T-cell (primary cell): ENCODE measurements at regions not wholly inside any gene's neighbourhood (a gene's known extent, or its start where the extent isn't known, plus 50 kb on each side); places are given as distances from the start of the nearest gene placed in this dataset.

ENCODE experiments used
- ATAC-seq, 4 experiments: fragments of 200-7000 bp in 3 of 4; fragments of 150-1000 bp in 1 of 4; cut with Tn5 transposase; replicated peaks in 1 of 4; 1 replicate in 3 of 4; 2 replicates in 1 of 4; pipeline ENCODE4 v1.10.0; 2021; ENCODE audit warnings: moderate library complexity in 3 of 4, mild to moderate bottlenecking in 2 of 4, moderate number of reproducible peaks in 1 of 4
- CTCF ChIA-PET, 2 donors: fragments of 300-600 bp; sonication (Branson Sonifier 250); formaldehyde crosslinking; loops; one replicate each; lab custom pipeline; 2022; ENCODE audit warnings: antibody characterized with exemption in 2 of 2; lab: Charles Lee
- POLR2A ChIA-PET, 2 donors: fragments of 300-600 bp; sonication (Branson Sonifier 250); formaldehyde crosslinking; loops; one replicate each; lab custom pipeline; 2022; ENCODE audit warnings: antibody characterized with exemption in 2 of 2; lab: Charles Lee
- DNase-seq, 35 experiments: peaks; one replicate each; pipeline versions ENCODE4 v3.0.0 to v3.0.0-alpha.2; 2013 to 2023
- H3K27ac ChIP-seq: one replicate; pipeline ENCODE4 v1.5.1; 2013; ENCODE audit warnings: low read length
- H3K27me3 ChIP-seq, 2 experiments: replicated peaks in 1 of 2; 1 replicate in 1 of 2; 2 replicates in 1 of 2; pipeline versions ENCODE4 v1.6.1 to v1.7.0; 2013; ENCODE audit warnings: low read length in 1 of 2, mixed read lengths in 1 of 2; ENCODE audit not compliant: control insufficient read depth in 2 of 2, insufficient read depth in 2 of 2; ENCODE audit errors: extremely low read depth in 1 of 2
- H3K36me3 ChIP-seq, 2 donors: 1 replicate in 1 of 2; 2 replicates in 1 of 2; pipeline versions ENCODE4 v1.6.1 to v1.7.0; 2013; ENCODE audit warnings: low read length in 1 of 2; ENCODE audit not compliant: control insufficient read depth in 2 of 2, insufficient read depth in 1 of 2; ENCODE audit errors: extremely low read depth in 1 of 2
- H3K4me1 ChIP-seq, 2 experiments: 1 replicate in 1 of 2; 2 replicates in 1 of 2; pipeline versions ENCODE4 v1.6.1 to v1.7.0; 2013; ENCODE audit warnings: low read length in 2 of 2, mixed read lengths in 1 of 2; ENCODE audit not compliant: insufficient read depth in 2 of 2, control insufficient read depth in 1 of 2; ENCODE audit errors: extremely low read depth in 1 of 2
- H3K4me3 ChIP-seq, 2 donors: 1 replicate in 1 of 2; 2 replicates in 1 of 2; pipeline versions ENCODE4 v1.5.1 to v1.7.0; 2013; ENCODE audit warnings: mild to moderate bottlenecking in 2 of 2, low read length in 1 of 2, moderate library complexity in 1 of 2; ENCODE audit not compliant: control insufficient read depth in 1 of 2; ENCODE audit errors: extremely low read depth in 1 of 2
- H3K9me3 ChIP-seq: 2 replicates; pipeline ENCODE4 v1.7.0; 2013
- H3K27ac Mint-ChIP-seq, 2 donors: one replicate each; pipeline ENCODE4 v1.8.0; 2020 to 2021; ENCODE audit warnings: mild to moderate bottlenecking in 2 of 2, mixed read lengths in 2 of 2
- H3K27me3 Mint-ChIP-seq, 2 donors: one replicate each; pipeline ENCODE4 v1.8.0; 2021 to 2022; ENCODE audit warnings: mixed read lengths in 2 of 2
- H3K36me3 Mint-ChIP-seq: one replicate; pipeline ENCODE4 v1.8.0; 2021; ENCODE audit warnings: mixed read lengths
- H3K4me1 Mint-ChIP-seq, 3 donors: one replicate each; pipeline ENCODE4 v1.8.0; 2020 to 2022; ENCODE audit warnings: mixed read lengths in 3 of 3, mild to moderate bottlenecking in 1 of 3
- H3K4me3 Mint-ChIP-seq, 3 donors: one replicate each; pipeline ENCODE4 v1.8.0; 2020 to 2022; ENCODE audit warnings: mild to moderate bottlenecking in 3 of 3, mixed read lengths in 3 of 3, moderate library complexity in 3 of 3
- H3K9me3 Mint-ChIP-seq, 3 donors: one replicate each; pipeline ENCODE4 v1.8.0; 2020 to 2022; ENCODE audit warnings: mixed read lengths in 3 of 3
- WGBS: methylation state at CpG from one replicate; pipeline ENCODE4 v1.1.5; 2013; ENCODE audit warnings: missing lambda C conversion rate; ENCODE audit not compliant: insufficient coverage; 5-methylcytosine and 5-hydroxymethylcytosine counted together

DNA sequence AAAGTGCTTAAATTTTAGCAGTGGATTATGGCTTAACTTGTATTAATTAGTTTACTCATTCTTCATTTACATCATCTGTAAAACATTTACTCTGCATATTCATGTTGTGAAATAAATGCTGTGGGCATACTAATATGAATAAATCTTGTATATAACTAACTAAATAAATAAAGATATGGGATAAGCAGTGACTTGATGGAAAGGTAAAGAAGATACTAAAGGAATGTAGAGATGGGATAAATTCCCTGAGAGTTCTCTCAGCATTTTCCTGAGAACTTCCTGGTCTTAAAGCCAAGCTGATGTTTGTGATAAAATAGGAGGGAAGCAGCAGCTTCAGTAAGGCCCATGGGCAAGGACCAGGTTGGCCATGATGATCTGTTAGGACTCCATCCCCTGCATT is 652.1 kb downstream of the RNF144B start:
- H3K9me3 Mint-ChIP-seq = peaks cover 3 to 4% (median 3%) of the 10 kb centered on the region in 3 donors
- ChIA-PET CTCF (interaction anchor here in 1 of 2 donors (0.6 kb wide), 1 partner anchor 10 kb away, joined by 6 read pairs; no protein-coding TSS in a partner anchor), POLR2A (no interaction called here)
- H3K27ac Mint-ChIP-seq = no peak overlapping the region
- H3K36me3 Mint-ChIP-seq = no peaks in the 10 kb centered on the region
- ATAC-seq = no peak
- H3K4me1 ChIP-seq = no peaks in the 10 kb centered on the region
- H3K27me3 ChIP-seq = no peaks in the 10 kb centered on the region
- no peaks in the 10 kb centered on the region for H3K27me3 Mint-ChIP-seq
- no peak overlapping the region for H3K27ac ChIP-seq
- no peak overlapping the region for H3K4me3 Mint-ChIP-seq
- no peaks in the 10 kb centered on the region for H3K4me1 Mint-ChIP-seq
- DNase-seq = no peak
- no peaks in the 10 kb centered on the region for H3K36me3 ChIP-seq
- no peak overlapping the region for H3K4me3 ChIP-seq
- H3K9me3 ChIP-seq = no peaks in the 10 kb centered on the region

DNA sequence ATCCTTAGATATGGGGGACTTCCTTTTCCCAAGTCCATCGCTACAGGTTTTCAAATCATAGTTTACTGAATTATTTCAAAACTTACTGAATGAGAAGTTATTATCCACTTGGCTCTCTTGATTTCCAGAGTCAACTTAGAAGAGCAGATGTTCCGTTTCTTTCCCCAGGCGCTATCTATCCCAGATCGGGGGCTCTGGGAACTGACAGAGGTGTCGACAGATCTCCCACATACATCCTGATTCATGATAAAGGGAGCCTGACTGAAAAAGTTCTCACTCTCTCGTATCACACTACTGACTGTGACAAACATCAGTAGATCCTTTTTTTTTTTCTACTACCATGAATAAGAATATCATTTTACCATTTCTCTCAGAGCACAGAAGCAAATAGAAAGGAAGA is 654.8 kb downstream of the RNF144B start:
- Mint-ChIP-seq H3K27me3 (no peaks in the 10 kb centered on the region), H3K4me3 (no peak overlapping the region), H3K9me3 (peaks cover 3 to 9% (median 6%) of the 10 kb centered on the region in 3 donors), H3K27ac (no peak overlapping the region), H3K36me3 (no peaks in the 10 kb centered on the region), H3K4me1 (no peaks in the 10 kb centered on the region)
- no peaks in the 10 kb centered on the region for H3K9me3 ChIP-seq
- DNase-seq = no peak
- H3K4me1 ChIP-seq = no peaks in the 10 kb centered on the region
- H3K4me3 ChIP-seq = no peak overlapping the region
- no peak overlapping the region for H3K27ac ChIP-seq
- 74% methylated on average over 5 of the region's 6 CpGs for WGBS
- ChIA-PET CTCF (no interaction called here), POLR2A (no interaction called here)
- ATAC-seq = no peak
- H3K36me3 ChIP-seq = no peaks in the 10 kb centered on the region
- no peaks in the 10 kb centered on the region for H3K27me3 ChIP-seq

DNA sequence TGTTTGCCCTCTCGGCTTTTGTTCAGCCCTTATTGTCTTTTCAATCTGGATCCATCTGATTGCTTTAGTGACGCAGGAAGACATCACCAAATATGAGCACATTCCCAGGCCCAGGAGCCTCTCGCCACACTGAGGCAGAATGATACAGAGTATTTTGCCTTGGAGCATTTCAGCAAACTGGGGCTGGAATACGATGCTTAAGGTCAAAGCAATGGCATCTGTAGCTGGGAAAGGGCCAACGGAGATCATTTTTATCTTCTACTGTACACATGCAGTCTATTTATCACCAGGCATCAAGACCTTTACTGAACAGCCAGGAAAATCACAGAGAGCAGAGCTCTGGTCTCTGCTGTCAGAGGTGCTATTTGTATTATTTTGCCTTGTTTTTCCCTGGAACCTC is 655.3 kb downstream of the RNF144B start:
- DNase-seq (no peak), ATAC-seq (no peak)
- 88% methylated on average over 3 of the region's 5 CpGs for WGBS
- POLR2A ChIA-PET = no interaction called here
- Mint-ChIP-seq H3K27ac (no peak overlapping the region), H3K36me3 (no peaks in the 10 kb centered on the region), H3K9me3 (peaks cover 5 to 9% (median 6%) of the 10 kb centered on the region in 3 donors), H3K4me1 (no peaks in the 10 kb centered on the region), H3K4me3 (no peak overlapping the region), H3K27me3 (no peaks in the 10 kb centered on the region)
- Histone ChIP-seq H3K27ac (no peak overlapping the region), H3K27me3 (no peaks in the 10 kb centered on the region), H3K36me3 (no peaks in the 10 kb centered on the region), H3K4me3 (no peak overlapping the region), H3K4me1 (no peaks in the 10 kb centered on the region), H3K9me3 (no peaks in the 10 kb centered on the region)
- CTCF ChIA-PET = no interaction called here

DNA sequence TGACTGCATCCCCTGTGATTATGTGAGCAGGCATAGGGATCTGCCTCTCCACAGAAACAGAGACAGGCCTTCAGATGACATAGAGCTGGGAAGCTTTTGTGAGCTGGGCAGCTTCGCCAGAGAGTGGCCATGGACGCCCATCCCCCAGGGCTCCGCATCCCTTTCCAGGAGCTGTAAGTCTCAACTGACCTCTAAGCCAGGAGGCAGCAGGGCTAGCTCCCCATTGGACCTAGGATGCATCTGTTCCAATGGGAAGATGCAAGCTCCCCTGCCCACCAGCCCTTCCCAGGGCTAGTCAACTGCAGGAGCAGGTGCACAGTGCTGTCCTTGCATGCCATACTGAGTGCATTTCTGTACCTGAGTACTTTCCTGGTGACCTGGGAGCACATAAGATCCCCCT is 663.6 kb downstream of the RNF144B start:
- 89% methylated on average over 3 of the region's 3 CpGs for WGBS
- Mint-ChIP-seq H3K9me3 (peaks cover 9 to 22% (median 18%) of the 10 kb centered on the region in 3 donors), H3K36me3 (no peaks in the 10 kb centered on the region), H3K27ac (no peak overlapping the region), H3K4me3 (no peak overlapping the region), H3K27me3 (no peaks in the 10 kb centered on the region), H3K4me1 (no peaks in the 10 kb centered on the region)
- H3K36me3 ChIP-seq = no peaks in the 10 kb centered on the region
- POLR2A ChIA-PET = no interaction called here
- ATAC-seq (no peak), DNase-seq (no peak)
- no peak overlapping the region for H3K27ac ChIP-seq
- no peaks in the 10 kb centered on the region for H3K9me3 ChIP-seq
- H3K27me3 ChIP-seq = no peaks in the 10 kb centered on the region
- H3K4me1 ChIP-seq = no peaks in the 10 kb centered on the region
- H3K4me3 ChIP-seq = no peak overlapping the region
- CTCF ChIA-PET = no interaction called here

DNA sequence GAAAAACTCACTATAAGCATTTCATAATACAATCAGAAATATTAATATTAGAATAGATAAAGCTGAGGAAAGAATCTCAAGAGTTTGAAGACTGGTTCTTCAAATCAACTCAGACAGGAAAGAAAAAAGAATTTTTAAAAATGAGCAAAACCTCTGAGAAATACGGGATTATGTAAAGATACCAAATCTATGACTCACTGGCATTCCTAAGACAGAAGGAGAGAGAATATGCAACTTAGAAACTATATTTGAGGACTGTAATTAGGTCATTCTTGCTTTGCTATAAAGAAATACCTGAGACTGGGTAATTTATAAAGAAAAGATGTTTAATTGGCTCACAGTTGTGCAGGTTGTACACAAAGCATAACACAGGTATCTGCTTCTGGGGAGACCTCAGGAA is 665.1 kb downstream of the RNF144B start:
- H3K27me3 Mint-ChIP-seq = no peaks in the 10 kb centered on the region
- no peak overlapping the region for H3K27ac Mint-ChIP-seq

DNA sequence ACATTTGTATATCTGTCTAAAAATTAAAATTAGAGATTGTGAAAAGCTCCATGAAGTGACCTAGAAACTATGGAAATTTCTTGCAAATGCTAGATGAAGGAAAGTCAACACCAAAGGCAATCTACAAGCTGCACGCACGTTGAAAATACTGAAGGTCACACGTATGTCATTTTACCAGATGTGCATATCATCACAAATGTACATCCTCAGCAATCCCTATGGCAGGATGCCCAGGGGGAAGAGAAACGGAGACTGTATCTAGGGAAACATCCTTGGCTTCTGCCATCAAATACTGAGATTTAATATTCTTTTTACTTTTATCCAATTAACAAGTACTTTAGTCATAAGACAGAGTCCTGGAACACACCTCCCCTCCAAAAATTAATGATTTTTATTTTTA is 672.0 kb downstream of the RNF144B start:
- no peaks in the 10 kb centered on the region for H3K27me3 Mint-ChIP-seq
- ChIA-PET POLR2A (interaction anchor here in 1 of 2 donors (0.6 kb wide), 1 partner anchor 75 kb away, joined by 3 read pairs; no protein-coding TSS in a partner anchor), CTCF (no interaction called here)
- no peak overlapping the region for H3K4me3 Mint-ChIP-seq
- no peak for ATAC-seq
- DNase-seq = no peak
- 100% methylated on average over 1 of the region's 4 CpGs for WGBS
- Histone ChIP-seq H3K27ac (no peak overlapping the region), H3K4me3 (no peak overlapping the region), H3K36me3 (no peaks in the 10 kb centered on the region), H3K27me3 (no peaks in the 10 kb centered on the region), H3K4me1 (no peaks in the 10 kb centered on the region), H3K9me3 (peaks cover 2% of the 10 kb centered on the region)
- no peaks in the 10 kb centered on the region for H3K4me1 Mint-ChIP-seq
- no peak overlapping the region for H3K27ac Mint-ChIP-seq
- peaks cover 5 to 11% (median 6%) of the 10 kb centered on the region in 3 donors for H3K9me3 Mint-ChIP-seq
- H3K36me3 Mint-ChIP-seq = no peaks in the 10 kb centered on the region

More for the DNA sequence above, 665.1 kb downstream of the RNF144B start:
- Histone ChIP-seq H3K4me1 (no peaks in the 10 kb centered on the region), H3K27me3 (no peaks in the 10 kb centered on the region), H3K9me3 (no peaks in the 10 kb centered on the region), H3K36me3 (no peaks in the 10 kb centered on the region), H3K4me3 (no peak overlapping the region), H3K27ac (no peak overlapping the region)
- ChIA-PET POLR2A (no interaction called here), CTCF (no interaction called here)
- no CpG with 5 or more reads among the region's 1 CpG for WGBS
- no peaks in the 10 kb centered on the region for H3K36me3 Mint-ChIP-seq
- ATAC-seq (no peak), DNase-seq (no peak)
- no peaks in the 10 kb centered on the region for H3K4me1 Mint-ChIP-seq
- H3K9me3 Mint-ChIP-seq = peaks cover 12 to 27% (median 17%) of the 10 kb centered on the region in 3 donors
- no peak overlapping the region for H3K4me3 Mint-ChIP-seq

DNA sequence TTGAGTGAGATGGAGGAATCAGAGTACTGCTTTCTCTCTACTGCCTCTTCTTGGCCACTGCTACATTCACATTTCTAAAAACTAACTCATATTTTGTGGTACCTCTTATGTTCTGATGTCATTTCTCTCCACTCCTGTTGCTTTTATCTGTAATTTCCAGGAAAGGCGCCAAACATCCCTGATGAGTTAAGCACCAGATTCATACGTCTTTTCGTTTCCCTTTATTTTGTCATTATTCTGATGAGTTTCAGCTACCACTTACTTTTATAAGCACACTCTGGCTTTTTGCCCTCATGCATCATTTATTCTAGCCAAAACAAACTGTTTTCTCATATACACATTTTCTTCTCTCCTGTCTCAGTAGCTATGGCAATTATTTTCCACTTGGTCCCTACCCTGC is 680.0 kb downstream of the RNF144B start:
- Mint-ChIP-seq H3K9me3 (peaks cover 9 to 27% (median 14%) of the 10 kb centered on the region in 3 donors), H3K36me3 (no peaks in the 10 kb centered on the region), H3K27ac (no peak overlapping the region), H3K27me3 (no peaks in the 10 kb centered on the region), H3K4me1 (no peaks in the 10 kb centered on the region), H3K4me3 (no peak overlapping the region)
- ChIA-PET POLR2A (no interaction called here), CTCF (no interaction called here)
- no peak overlapping the region for H3K4me3 ChIP-seq
- no CpG with 5 or more reads among the region's 3 CpGs for WGBS
- DNase-seq (no peak), ATAC-seq (no peak)
- H3K9me3 ChIP-seq = peaks cover 2% of the 10 kb centered on the region
- no peaks in the 10 kb centered on the region for H3K36me3 ChIP-seq
- no peak overlapping the region for H3K27ac ChIP-seq
- H3K4me1 ChIP-seq = no peaks in the 10 kb centered on the region
- no peaks in the 10 kb centered on the region for H3K27me3 ChIP-seq
